ENCODE measurements at regions not wholly inside any gene's neighbourhood (a gene's known extent, or its start where the extent isn't known, plus 50 kb on each side); places are given as distances from the start of the nearest gene placed in this dataset.

DNA sequence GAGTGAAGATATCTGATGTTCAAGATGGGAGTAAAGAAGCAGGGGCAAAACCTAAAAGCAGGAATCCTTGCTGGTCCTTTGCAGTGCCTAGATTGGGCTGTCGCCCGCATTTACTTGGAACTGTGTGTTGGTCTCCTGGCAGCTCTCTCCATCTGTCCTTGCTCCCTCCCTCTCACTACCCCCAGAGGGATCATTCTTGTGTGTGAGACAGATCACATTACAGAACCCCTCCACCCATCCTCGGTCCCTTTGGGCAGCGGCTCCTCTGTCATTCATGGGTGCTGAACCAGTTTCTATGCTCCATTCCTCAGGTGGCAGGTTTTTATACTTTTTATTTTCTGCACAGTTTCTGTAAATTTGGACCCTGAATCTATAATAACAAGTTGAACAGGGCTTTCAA, 99.4 kb upstream of the MYOCD start:
- TF ChIP-seq, protein P1, sequence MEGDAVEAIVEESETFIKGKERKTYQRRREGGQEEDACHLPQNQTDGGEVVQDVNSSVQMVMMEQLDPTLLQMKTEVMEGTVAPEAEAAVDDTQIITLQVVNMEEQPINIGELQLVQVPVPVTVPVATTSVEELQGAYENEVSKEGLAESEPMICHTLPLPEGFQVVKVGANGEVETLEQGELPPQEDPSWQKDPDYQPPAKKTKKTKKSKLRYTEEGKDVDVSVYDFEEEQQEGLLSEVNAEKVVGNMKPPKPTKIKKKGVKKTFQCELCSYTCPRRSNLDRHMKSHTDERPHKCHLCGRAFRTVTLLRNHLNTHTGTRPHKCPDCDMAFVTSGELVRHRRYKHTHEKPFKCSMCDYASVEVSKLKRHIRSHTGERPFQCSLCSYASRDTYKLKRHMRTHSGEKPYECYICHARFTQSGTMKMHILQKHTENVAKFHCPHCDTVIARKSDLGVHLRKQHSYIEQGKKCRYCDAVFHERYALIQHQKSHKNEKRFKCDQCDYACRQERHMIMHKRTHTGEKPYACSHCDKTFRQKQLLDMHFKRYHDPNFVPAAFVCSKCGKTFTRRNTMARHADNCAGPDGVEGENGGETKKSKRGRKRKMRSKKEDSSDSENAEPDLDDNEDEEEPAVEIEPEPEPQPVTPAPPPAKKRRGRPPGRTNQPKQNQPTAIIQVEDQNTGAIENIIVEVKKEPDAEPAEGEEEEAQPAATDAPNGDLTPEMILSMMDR (IDR thresholded peaks at IDR 0.05) = no peak
- TF ChIP-seq POLR2A (IDR thresholded peaks at IDR 0.05) = no peak
- TF ChIP-seq POLR2AphosphoS5 (IDR thresholded peaks at IDR 0.05; ENCODE audit: insufficient read depth in 1 of 2, low read depth in 1 of 2) = no peak
